ENCODE measurements at regions not wholly inside any gene's neighbourhood (a gene's known extent, or its start where the extent isn't known, plus 50 kb on each side); places are given as distances from the start of the nearest gene placed in this dataset.

DNA sequence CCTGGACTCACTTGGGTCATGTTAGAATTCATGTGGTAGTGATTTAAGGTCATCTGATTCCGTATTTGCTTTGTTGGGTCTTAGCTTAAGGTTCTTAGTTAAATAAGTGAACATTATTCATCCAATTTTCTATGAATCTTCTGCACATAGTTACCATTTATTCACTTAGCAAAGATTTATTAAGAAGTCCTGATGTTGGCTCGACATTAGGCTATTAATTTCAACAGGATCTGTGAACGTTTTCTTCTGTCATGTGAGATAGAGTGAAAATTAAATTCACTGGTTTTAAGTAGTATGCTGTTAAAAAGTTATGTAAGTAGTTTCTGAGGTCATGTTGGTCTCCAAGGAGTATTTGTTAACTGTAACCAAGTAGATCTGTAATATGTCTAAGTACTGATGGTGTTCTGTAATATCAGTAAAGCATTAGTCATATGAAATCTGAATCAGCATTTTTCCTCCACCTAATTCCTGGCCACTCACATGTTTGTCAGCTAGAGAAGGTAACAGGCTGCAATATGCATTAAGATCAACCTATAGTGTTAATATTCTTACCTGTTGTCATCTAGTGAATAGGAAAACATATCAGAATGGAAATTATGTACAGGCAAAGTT lies 155.6 kb downstream of the PCDH7 start:
- TF ChIP-seq GATA3 (IDR thresholded peaks at IDR 0.05; ENCODE audit: low read depth, low read length) (no peak), GATA2 (IDR thresholded peaks at IDR 0.05; ENCODE audit: low read depth, low read length) (no peak)

Data from SH-SY5Y (cell line).